GM12878 (cell line): ENCODE measurements at regions not wholly inside any gene's neighbourhood (a gene's known extent, or its start where the extent isn't known, plus 50 kb on each side); places are given as distances from the start of the nearest gene placed in this dataset.

Experiments
- ATAC-seq: fragments of 200-7000 bp; cut with Tn5 transposase; 3 replicates; pipeline ENCODE4 v1.9.1; 2020; ENCODE audit warnings: mild to moderate bottlenecking, moderate library complexity
- BruUV-seq: library from RNA; stranded (reverse); fragments of 400-500 nt; replicated peaks from 2 replicates; lab custom pipeline; 2021; lab: Mats Ljungman, UMichigan
- CTCF ChIA-PET: fragments of 300-600 bp; sonication (Branson Sonifier 250); formaldehyde crosslinking; extraction: SDS; loops from one replicate; lab custom pipeline; 2021; ENCODE audit warnings: inconsistent platforms; lab: Yijun Ruan, JAX
- POLR2A ChIA-PET: fragments of 350-600 bp; formaldehyde crosslinking; extraction: SDS; loops from one replicate; lab custom pipeline; 2021; ENCODE audit warnings: inconsistent platforms; lab: Charles Lee
- RAD21 ChIA-PET: fragments of 300-600 bp; sonication (Branson Sonifier 250); formaldehyde crosslinking; loops from one replicate; lab custom pipeline; 2023; ENCODE audit warnings: antibody characterized with exemption; ENCODE audit not compliant: unreplicated experiment; lab: Charles Lee
- SMC1A ChIA-PET: fragments of 300-600 bp; sonication (Branson Sonifier 250); formaldehyde crosslinking; loops from one replicate; lab custom pipeline; 2023; ENCODE audit not compliant: unreplicated experiment, uncharacterized antibody; lab: Charles Lee
- DNase-seq: peaks from one replicate; pipeline ENCODE4 v3.0.0-alpha.2; 2011; ENCODE audit warnings: low read depth, low spot score
- FAIRE-seq: peaks from 3 replicates; lab custom pipeline; 2011; peaks lifted over from hg19 to GRCh38; lab: Jason Lieb, UNC
- H2AFZ ChIP-seq: 2 replicates; pipeline ENCODE4 v1.6.0; 2011; ENCODE audit warnings: low read depth, low read length, control low read depth; ENCODE audit not compliant: control insufficient read depth
- H3K27ac ChIP-seq: 2 replicates; pipeline ENCODE4 v1.5.1; 2011; ENCODE audit warnings: control low read depth; ENCODE audit not compliant: control insufficient read depth, insufficient read depth
- H3K27me3 ChIP-seq, 2 experiments: replicated peaks in 1 of 2; 2 replicates each; pipeline versions ENCODE4 v1.6.0 to v1.6.1; 2011; ENCODE audit warnings: low read length in 1 of 2; ENCODE audit not compliant: control insufficient read depth in 2 of 2, insufficient read depth in 2 of 2
- H3K36me3 ChIP-seq, 2 experiments: 2 replicates each; pipeline ENCODE4 v1.5.1; 2011; ENCODE audit warnings: low read length in 1 of 2; ENCODE audit not compliant: control insufficient read depth in 2 of 2, insufficient read depth in 2 of 2
- H3K4me1 ChIP-seq: 2 replicates; pipeline ENCODE4 v1.6.1; 2011; ENCODE audit warnings: mild to moderate bottlenecking, low read length, moderate library complexity, mixed read lengths; ENCODE audit not compliant: control insufficient read depth, insufficient read depth
- H3K4me2 ChIP-seq: 2 replicates; pipeline ENCODE4 v1.6.0; 2011; ENCODE audit warnings: control low read depth; ENCODE audit not compliant: control insufficient read depth, insufficient read depth
- H3K4me3 ChIP-seq: fragments of 200-600 bp; sonication (generic); 2 replicates; pipeline ENCODE4 v1.5.1; 2016
- H3K79me2 ChIP-seq: 2 replicates; pipeline ENCODE4 v1.6.0; 2011; ENCODE audit warnings: low read length; ENCODE audit not compliant: control insufficient read depth, insufficient read depth
- H3K9ac ChIP-seq: 2 replicates; pipeline ENCODE4 v1.8.0; 2011; ENCODE audit warnings: low read length, control low read depth, mixed read lengths; ENCODE audit not compliant: control insufficient read depth, insufficient read depth
- H3K9me3 ChIP-seq: replicated peaks from 3 replicates; pipeline ENCODE4 v1.5.1; 2011; ENCODE audit warnings: mild to moderate bottlenecking, low read length; ENCODE audit not compliant: control insufficient read depth, insufficient read depth
- H4K20me1 ChIP-seq: 2 replicates; pipeline ENCODE4 v1.6.0; 2011; ENCODE audit not compliant: control insufficient read depth, insufficient read depth
- ETV6 ChIP-seq, 2 experiments: fragments of 450-650 bp in 1 of 2; IDR thresholded peaks in 1 of 2; conservative IDR thresholded peaks in 1 of 2; 2 replicates each; pipeline ENCODE4 v1.6.1; 2014; ENCODE audit warnings: antibody characterized with exemption in 1 of 2, borderline replicate concordance in 1 of 2, low read depth in 1 of 2, mild to moderate bottlenecking in 1 of 2, moderate library complexity in 1 of 2
- FOS ChIP-seq: IDR thresholded peaks from 3 replicates; pipeline ENCODE4 v1.6.1; 2011; ENCODE audit warnings: borderline replicate concordance; ENCODE audit not compliant: insufficient read length; ENCODE audit errors: extremely low read depth
- GABPA ChIP-seq: IDR thresholded peaks from 2 replicates; pipeline ENCODE4 v1.6.1; 2014; ENCODE audit warnings: antibody characterized with exemption, low read depth, mild to moderate bottlenecking, inconsistent platforms
- MYC ChIP-seq: IDR thresholded peaks from 2 replicates; pipeline ENCODE4 v1.6.1; 2011; ENCODE audit warnings: mild to moderate bottlenecking, low read length, moderate library complexity, inconsistent platforms; ENCODE audit not compliant: insufficient read depth, insufficient replicate concordance, insufficient read length, severe bottlenecking
- PAX5 ChIP-seq: IDR thresholded peaks from 2 replicates; pipeline ENCODE4 v1.6.1; 2011; ENCODE audit warnings: low read depth, low read length, borderline replicate concordance
- PAX8 ChIP-seq: fragments of 450-650 bp; IDR thresholded peaks from 2 replicates; pipeline ENCODE4 v1.6.1; 2017; ENCODE audit warnings: mild to moderate bottlenecking, moderate library complexity
- RAD21 ChIP-seq: IDR thresholded peaks from 2 replicates; pipeline ENCODE4 v1.6.1; 2011; ENCODE audit warnings: mild to moderate bottlenecking, low read depth, low read length, moderate library complexity; ENCODE audit not compliant: insufficient read depth
- RUNX3 ChIP-seq: IDR thresholded peaks from 2 replicates; pipeline ENCODE4 v1.6.1; 2012; ENCODE audit warnings: low read length, inconsistent platforms
- SP1 ChIP-seq: IDR thresholded peaks from one replicate; pipeline ENCODE4 v1.6.1; 2011; ENCODE audit warnings: low read depth, low read length
- STAT3 ChIP-seq: IDR thresholded peaks from 2 replicates; pipeline ENCODE4 v1.6.1; 2011; ENCODE audit warnings: low read depth, low read length, improper control_type of control experiment
- ZNF384 ChIP-seq: IDR thresholded peaks from 2 replicates; pipeline ENCODE4 v1.6.1; 2012; ENCODE audit warnings: low read depth, mild to moderate bottlenecking, low read length, improper control_type of control experiment, borderline replicate concordance
- WGBS: methylation state at CpG from one replicate; pipeline ENCODE4 v1.1.6; 2016; ENCODE audit warnings: low lambda C conversion rate; ENCODE audit not compliant: insufficient replicate concordance, insufficient coverage; ENCODE audit errors: missing lambda C conversion rate; 5-methylcytosine and 5-hydroxymethylcytosine counted together
- in situ Hi-C: fragments of 300-500 bp; cut with MboI; formaldehyde crosslinking; loops from 9 replicates; pipeline ENCODE4 v1.14.3; 2018; ENCODE audit warnings: mixed read lengths
- intact Hi-C: fragments of 100-400 bp; cut with micrococcal nuclease; formaldehyde crosslinking; loops from one replicate; pipeline ENCODE4 v1.14.2; 2022; ENCODE audit not compliant: unreplicated experiment

DNA sequence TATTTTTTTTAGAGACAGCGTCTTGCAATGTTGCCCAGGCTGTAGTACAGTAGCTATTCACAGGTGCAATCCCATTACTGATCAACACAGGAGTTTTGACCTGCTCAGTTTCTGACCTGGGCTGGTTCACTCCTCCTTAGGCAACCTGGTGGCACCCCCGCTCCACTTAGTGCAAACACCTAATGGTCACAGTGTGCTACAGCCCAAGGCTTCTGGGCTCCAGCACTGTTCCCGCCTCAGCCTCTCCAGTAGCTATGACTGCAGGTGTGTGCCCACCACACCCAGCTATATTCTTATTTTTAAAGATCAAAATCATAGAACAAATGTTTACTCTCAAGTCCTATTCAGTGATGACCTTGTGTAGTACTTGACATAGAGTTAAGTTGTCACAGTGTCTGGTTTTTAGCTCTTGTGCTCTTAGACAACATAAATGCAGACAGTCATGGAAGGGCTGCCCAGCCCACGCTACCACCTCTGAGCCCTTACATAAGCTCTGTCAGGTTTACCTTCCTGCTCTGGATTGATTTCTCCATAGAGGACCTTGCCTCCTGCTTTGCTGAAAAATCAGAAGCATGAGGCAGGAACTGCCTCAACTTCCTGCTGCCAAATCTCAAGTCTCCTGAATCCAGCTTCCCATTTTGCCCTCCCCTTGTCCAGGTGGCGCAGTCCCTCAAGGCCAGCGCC, 82.2 kb upstream of the SLC1A4 start:
- no peak for TF ChIP-seq MYC
- TF ChIP-seq GABPA: no peak
- no peak for TF ChIP-seq SP1
- TF ChIP-seq PAX5: no peak
- TF ChIP-seq, all 136 proteins: peak for 0
- H4K20me1 ChIP-seq: peaks cover 5% of the 10 kb centered on the region; the same call in 1 of the 2 replicates
- intact Hi-C loops: no loop called here
- FAIRE-seq (no peak), DNase-seq (no peak), ATAC-seq (no peak)
- no peak overlapping the region for H3K27ac ChIP-seq
- peaks cover 15% of the 10 kb centered on the region for H3K4me1 ChIP-seq
- H3K9me3 ChIP-seq: no peaks in the 10 kb centered on the region
- SMC1A ChIA-PET: interaction anchor here (0.6 to 1.9 kb wide), 6 partner anchors 8 to 320 kb away, joined by 3 to 6 read pairs (median 4); no protein-coding TSS in a partner anchor
- in situ Hi-C loops: loop anchor here (25.0 kb wide), 1 partner anchor 655 kb away; no protein-coding TSS in a partner anchor
- H3K4me2 ChIP-seq: no peak overlapping the region
- no peaks in the 10 kb centered on the region for H3K27me3 ChIP-seq
- no peak overlapping the region for H3K9ac ChIP-seq
- peaks cover 3 to 11% of the 10 kb centered on the region in 2 experiments; a peak in 3 of 4 replicates for H3K36me3 ChIP-seq
- WGBS: over 99% methylated on average over 6 of the region's 6 CpGs
- BruUV-seq: no TSS peak
- CTCF ChIA-PET: interaction anchor here (0.6 to 3.7 kb wide), 8 partner anchors 8 to 576 kb away, joined by 3 to 19 read pairs (median 4); no protein-coding TSS in a partner anchor
- H3K79me2 ChIP-seq: peaks cover 20% of the 10 kb centered on the region
- H3K4me3 ChIP-seq: no peak overlapping the region
- POLR2A ChIA-PET: interaction anchor here (0.9 kb wide), 1 partner anchor 10 kb away, joined by 3 read pairs; no protein-coding TSS in a partner anchor
- RAD21 ChIA-PET: interaction anchor here (1.3 to 3.3 kb wide), 2 partner anchors 9 to 261 kb away, joined by 4 to 21 read pairs; no protein-coding TSS in a partner anchor
- no peak overlapping the region for H2AFZ ChIP-seq

DNA sequence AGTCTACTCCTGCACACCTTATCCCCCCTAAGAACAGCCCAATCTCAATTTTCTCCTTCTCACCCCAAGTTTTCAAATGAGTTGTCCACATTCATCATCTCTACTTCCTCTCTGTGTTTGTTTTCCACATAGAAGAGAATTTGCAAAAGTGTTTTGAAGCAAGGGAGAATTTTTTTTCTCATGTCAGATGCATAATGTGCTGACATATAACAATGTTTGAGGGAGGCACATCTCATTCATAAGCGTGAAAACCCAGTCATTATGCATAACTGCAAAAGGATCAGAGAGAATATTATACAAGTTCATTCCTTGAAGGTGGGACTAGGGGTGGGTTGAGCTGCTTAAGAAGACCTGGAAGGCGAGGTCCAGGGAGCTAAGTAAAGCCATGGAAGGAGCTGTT, 80.8 kb upstream of the SLC1A4 start:
- Histone ChIP-seq H4K20me1 (peaks cover 5% of the 10 kb centered on the region; the same call in 1 of the 2 replicates), H3K27ac (no peak overlapping the region)
- no peak for FAIRE-seq
- TF ChIP-seq RAD21 (no peak), STAT3 (no peak), ZNF384 (no peak), FOS (no peak), ETV6 (conservative IDR thresholded peaks at IDR 0.05 in 1 of 2, IDR thresholded peaks at IDR 0.05 in 1 of 2; ENCODE audit: borderline replicate concordance in 1 of 2, low read depth in 1 of 2) (no peak), RUNX3 (no peak), PAX8 (no peak)
- TF ChIP-seq, all 136 proteins: peak for 0
- no TSS peak for BruUV-seq
- no peak for DNase-seq
- no peaks in the 10 kb centered on the region for H3K27me3 ChIP-seq
- no peak overlapping the region for H2AFZ ChIP-seq
- no peaks in the 10 kb centered on the region; the same call in 2 of the 3 replicates for H3K9me3 ChIP-seq
- ChIA-PET POLR2A (no interaction called here), CTCF (interaction anchor here (0.8 kb wide), 1 partner anchor 578 kb away, joined by 3 read pairs; no protein-coding TSS in a partner anchor), RAD21 (no interaction called here), SMC1A (interaction anchor here (1.2 to 1.9 kb wide), 4 partner anchors 8 to 35 kb away, joined by 3 to 6 read pairs (median 4); no protein-coding TSS in a partner anchor)
- H3K79me2 ChIP-seq: peaks cover 33% of the 10 kb centered on the region
- WGBS: 98% methylated on average over 2 of the region's 2 CpGs
- no peak overlapping the region for H3K4me3 ChIP-seq
- peaks cover 1 to 8% of the 10 kb centered on the region in 2 experiments; a peak in 3 of 4 replicates for H3K36me3 ChIP-seq
- peaks cover 29% of the 10 kb centered on the region for H3K4me1 ChIP-seq
- no peak overlapping the region for H3K4me2 ChIP-seq
- in situ Hi-C loops: loop anchor here (25.0 kb wide), 1 partner anchor 654 kb away; no protein-coding TSS in a partner anchor
- no peak for ATAC-seq
- no peak overlapping the region for H3K9ac ChIP-seq
- intact Hi-C loops: no loop called here
